Sigmoid colon (tissue), 6 donors: ENCODE measurements at regions not wholly inside any gene's neighbourhood (a gene's known extent, or its start where the extent isn't known, plus 50 kb on each side); places are given as distances from the start of the nearest gene placed in this dataset.

ENCODE experiments used
- DNase-seq: peaks from one replicate; pipeline ENCODE4 v3.0.0-alpha.2; 2019
- H3K27ac ChIP-seq, 4 donors: fragments of 200-600 bp; sonication (generic); one replicate each; pipeline ENCODE4 v1.5.1; 2016 to 2019; ENCODE audit warnings: mild to moderate bottlenecking in 1 of 4
- H3K27me3 ChIP-seq, 3 donors: fragments of 200-600 bp; sonication (generic); one replicate each; pipeline ENCODE4 v1.5.1; 2019; ENCODE audit warnings: mild to moderate bottlenecking in 1 of 3
- H3K36me3 ChIP-seq, 4 donors: fragments of 200-600 bp; sonication (generic); one replicate each; pipeline ENCODE4 v1.5.1; 2016 to 2019
- H3K4me1 ChIP-seq, 4 donors: fragments of 200-600 bp; sonication (generic); one replicate each; pipeline ENCODE4 v1.5.1; 2017 to 2019
- H3K4me3 ChIP-seq, 4 donors: fragments of 200-600 bp; sonication (generic); one replicate each; pipeline ENCODE4 v1.5.1; 2017 to 2019; ENCODE audit warnings: mild to moderate bottlenecking in 2 of 4, moderate library complexity in 1 of 4
- H3K9me3 ChIP-seq, 4 donors: fragments of 200-600 bp in 3 of 4; sonication (generic) in 3 of 4; one replicate each; pipeline versions ENCODE4 v1.5.1 to v1.6.1; 2013 to 2019
- CTCF ChIP-seq, 4 experiments: fragments of 450-650 bp in 3 of 4; fragments of 200-600 bp in 1 of 4; IDR thresholded peaks; one replicate each; pipeline ENCODE4 v1.5.1; 2016 to 2019; ENCODE audit warnings: antibody characterized with exemption in 4 of 4, mild to moderate bottlenecking in 3 of 4, moderate library complexity in 2 of 4
- EP300 ChIP-seq, 4 donors: sonication (generic); formaldehyde crosslinking; IDR thresholded peaks; one replicate each; pipeline ENCODE4 v1.6.1; 2017; ENCODE audit warnings: antibody characterized with exemption in 4 of 4
- POLR2A ChIP-seq, 2 donors: fragments of 450-650 bp; IDR thresholded peaks; one replicate each; pipeline ENCODE4 v1.6.1; 2016; ENCODE audit warnings: antibody characterized with exemption in 2 of 2, mild to moderate bottlenecking in 2 of 2, moderate library complexity in 2 of 2
- POLR2AphosphoS5 ChIP-seq, 4 donors: sonication (generic); formaldehyde crosslinking; IDR thresholded peaks; one replicate each; pipeline ENCODE4 v1.6.1; 2017; ENCODE audit warnings: antibody characterized with exemption in 4 of 4
- WGBS, 2 donors: extraction: QIAGEN DNeasy Blood & Tissue Kit; methylation state at CpG; one replicate each; pipeline ENCODE4 v1.1.7; 2013; 5-methylcytosine and 5-hydroxymethylcytosine counted together
- intact Hi-C: fragments of 100-400 bp; cut with DNase I; formaldehyde crosslinking; loops from one replicate; pipeline ENCODE4 v1.15.1; 2023
- donor health status: healthy with polysubstance abuse.
- donor health status: healthy.

- TF ChIP-seq POLR2A (IDR thresholded peaks at IDR 0.05): no peak
- TF ChIP-seq POLR2AphosphoS5 (IDR thresholded peaks at IDR 0.05): no peak
- TF ChIP-seq EP300 (IDR thresholded peaks at IDR 0.05): no peak
- Histone ChIP-seq H3K27ac (no peak overlapping the region), H3K9me3 (no peaks in the 10 kb centered on the region), H3K4me1 (peaks cover 0 to 18% (median 16%) of the 10 kb centered on the region in 4 donors), H3K27me3 (no peaks in the 10 kb centered on the region), H3K36me3 (no peaks in the 10 kb centered on the region), H3K4me3 (no peak overlapping the region)
- 93 to 94% methylated on average over 4 of the region's 4 CpGs for WGBS, 2 donors
- intact Hi-C loops: no loop called here
- DNase-seq: no peak
These were observed 264.9 kb downstream of the PIK3R1 start for GRCh38 chr5:68480335-68480940.

- no peaks in the 10 kb centered on the region for H3K27me3 ChIP-seq
- no peaks in the 10 kb centered on the region for H3K36me3 ChIP-seq
- TF ChIP-seq EP300 (IDR thresholded peaks at IDR 0.05) (no peak), POLR2AphosphoS5 (IDR thresholded peaks at IDR 0.05) (no peak), CTCF (IDR thresholded peaks at IDR 0.05) (no peak), POLR2A (IDR thresholded peaks at IDR 0.05) (no peak)
- intact Hi-C loops: no loop called here
- no peak overlapping the region for H3K4me3 ChIP-seq
- no peak for DNase-seq
- H3K27ac ChIP-seq: no peak overlapping the region
- 85% methylated on average over 2 of the region's 2 CpGs for WGBS, 2 donors
- H3K9me3 ChIP-seq: no peaks in the 10 kb centered on the region
- H3K4me1 ChIP-seq: peaks cover 0 to 18% (median 16%) of the 10 kb centered on the region in 4 donors
These were observed 266.6 kb downstream of the PIK3R1 start for GRCh38 chr5:68482199-68482598.

- intact Hi-C loops: no loop called here
- Histone ChIP-seq H3K27me3 (no peaks in the 10 kb centered on the region), H3K27ac (no peak overlapping the region), H3K9me3 (peaks cover 0 to 5% (median 0%) of the 10 kb centered on the region in 4 donors), H3K4me1 (peaks cover 0 to 5% (median 2%) of the 10 kb centered on the region in 4 donors), H3K4me3 (no peak overlapping the region), H3K36me3 (no peaks in the 10 kb centered on the region)
- 79 to 88% methylated on average over 4 of the region's 4 CpGs for WGBS, 2 donors
- DNase-seq: no peak
- TF ChIP-seq POLR2AphosphoS5 (IDR thresholded peaks at IDR 0.05) (no peak), POLR2A (IDR thresholded peaks at IDR 0.05) (no peak), EP300 (IDR thresholded peaks at IDR 0.05) (no peak), CTCF (IDR thresholded peaks at IDR 0.05) (no peak)
These were observed 268.9 kb downstream of the PIK3R1 start for GRCh38 chr5:68484307-68485068.

DNA sequence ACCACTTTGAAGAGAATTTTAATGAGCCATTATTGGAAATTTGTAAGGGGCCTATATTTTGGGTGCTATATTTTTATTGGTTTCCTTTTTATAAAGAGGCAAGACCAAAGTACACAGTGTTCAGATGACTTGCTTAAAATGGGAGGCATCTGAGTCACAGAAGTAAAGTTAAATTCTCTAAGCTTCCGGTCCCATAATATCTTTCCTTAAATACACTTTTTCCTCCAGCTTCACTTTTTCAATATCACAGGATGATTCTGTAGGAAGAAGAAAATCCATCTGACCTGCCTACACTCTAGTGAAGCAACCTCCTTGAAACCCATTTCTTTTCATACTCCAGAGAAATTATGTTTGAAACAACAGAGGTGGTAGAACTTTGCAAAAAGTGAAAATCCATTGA lies 274.0 kb downstream of the PIK3R1 start:
- Histone ChIP-seq H3K4me1 (no peaks in the 10 kb centered on the region), H3K27ac (no peak overlapping the region), H3K36me3 (no peaks in the 10 kb centered on the region), H3K4me3 (no peak overlapping the region), H3K27me3 (no peaks in the 10 kb centered on the region), H3K9me3 (peaks cover 0 to 5% (median 0%) of the 10 kb centered on the region in 4 donors)
- TF ChIP-seq CTCF (IDR thresholded peaks at IDR 0.05): no peak
- no peak for TF ChIP-seq POLR2AphosphoS5 (IDR thresholded peaks at IDR 0.05)
- TF ChIP-seq POLR2A (IDR thresholded peaks at IDR 0.05): no peak
- no peak for TF ChIP-seq EP300 (IDR thresholded peaks at IDR 0.05)
- no peak for DNase-seq
- intact Hi-C loops: no loop called here
- WGBS, 2 donors: 87 to 98% methylated on average over 1 of the region's 1 CpG

GRCh38 chr5:68490406-68490805 lies 274.9 kb downstream of the PIK3R1 start:
- H3K27ac ChIP-seq: no peak overlapping the region
- no peaks in the 10 kb centered on the region for H3K4me1 ChIP-seq

More at GRCh38 chr5:68490406-68490805, 274.9 kb downstream of the PIK3R1 start:
- intact Hi-C loops: no loop called here
- H3K27me3 ChIP-seq: no peaks in the 10 kb centered on the region
- WGBS, 2 donors: 70 to 95% methylated on average over 2 of the region's 2 CpGs
- no peak overlapping the region for H3K4me3 ChIP-seq
- no peaks in the 10 kb centered on the region for H3K36me3 ChIP-seq
- TF ChIP-seq POLR2A (IDR thresholded peaks at IDR 0.05): no peak
- no peak for TF ChIP-seq EP300 (IDR thresholded peaks at IDR 0.05)
- no peak for TF ChIP-seq POLR2AphosphoS5 (IDR thresholded peaks at IDR 0.05)
- TF ChIP-seq CTCF (IDR thresholded peaks at IDR 0.05): no peak
- peaks cover 0 to 5% (median 0%) of the 10 kb centered on the region in 4 donors for H3K9me3 ChIP-seq
- no peak for DNase-seq
